ENCODE measurements at regions not wholly inside any gene's neighbourhood (a gene's known extent, or its start where the extent isn't known, plus 50 kb on each side); places are given as distances from the start of the nearest gene placed in this dataset.
A peak's percentile ranks its signal among the peaks of the same experiment; 100 is the strongest.

DNA sequence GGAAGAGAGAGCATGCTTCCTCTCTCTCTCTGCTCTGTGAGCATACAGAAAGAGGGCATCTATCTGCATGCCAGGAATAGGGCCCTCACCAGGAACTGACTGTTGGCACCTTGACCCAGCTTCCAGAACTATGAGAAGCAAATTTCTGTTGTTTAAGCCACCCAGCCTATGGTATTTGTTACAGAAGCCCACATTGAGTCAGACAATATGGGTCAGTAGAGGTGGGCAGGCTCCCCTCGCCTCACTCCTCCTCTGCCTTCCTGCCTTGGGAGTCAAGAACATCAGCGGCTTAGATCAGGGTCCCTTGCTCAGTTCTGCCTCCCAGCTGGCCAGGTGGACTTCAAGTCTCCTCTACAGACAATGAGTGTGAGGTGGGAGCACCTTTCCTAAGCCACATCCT, 92.3 kb downstream of the COPS8 start:
- no peak overlapping the region for H3K4me3 Mint-ChIP-seq
- ATAC-seq = no peak
- peaks cover 0 to 5% (median 0%) of the 10 kb centered on the region in 3 donors for H3K36me3 Mint-ChIP-seq
- H3K27me3 Mint-ChIP-seq = peaks cover 6 to 28% (median 24%) of the 10 kb centered on the region in 5 donors
- H3K9me3 Mint-ChIP-seq = peaks cover 0 to 13% (median 2%) of the 10 kb centered on the region in 9 donors
- H3K4me1 Mint-ChIP-seq = peaks cover 0 to 3% (median 0%) of the 10 kb centered on the region in 4 donors
- POLR2A ChIA-PET = no interaction called here
- no peak for DNase-seq
- peak overlapping the region in 1 of 10 donors; percentile 7 for H3K27ac Mint-ChIP-seq

DNA sequence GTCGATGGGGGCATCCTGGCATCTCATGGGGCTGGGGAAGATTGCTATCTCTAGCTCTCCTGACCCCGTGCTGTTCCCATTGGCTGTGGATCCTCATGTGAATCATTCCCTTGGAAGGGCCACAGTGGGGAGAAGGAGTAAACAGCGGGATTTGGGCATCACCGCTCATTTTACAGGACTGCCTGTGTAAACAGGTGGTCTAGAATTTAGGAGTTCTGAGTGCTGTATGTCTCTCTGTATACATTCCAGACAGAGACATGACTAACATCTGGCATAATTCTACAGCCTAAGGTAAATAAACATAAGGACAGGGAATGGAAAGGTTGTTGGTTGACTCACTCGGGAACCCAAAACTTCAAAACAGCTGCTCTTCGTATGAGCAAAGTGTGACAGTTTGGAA, 92.7 kb downstream of the COPS8 start:
- POLR2A ChIA-PET = no interaction called here
- Mint-ChIP-seq H3K9me3 (peaks cover 0 to 13% (median 2%) of the 10 kb centered on the region in 9 donors), H3K27me3 (peaks cover 4 to 28% (median 24%) of the 10 kb centered on the region in 5 donors), H3K4me3 (no peak overlapping the region), H3K27ac (no peak overlapping the region), H3K4me1 (peaks cover 0 to 3% (median 0%) of the 10 kb centered on the region in 4 donors), H3K36me3 (peaks cover 0 to 5% (median 0%) of the 10 kb centered on the region in 3 donors)
- DNase-seq (no peak), ATAC-seq (no peak)

DNA sequence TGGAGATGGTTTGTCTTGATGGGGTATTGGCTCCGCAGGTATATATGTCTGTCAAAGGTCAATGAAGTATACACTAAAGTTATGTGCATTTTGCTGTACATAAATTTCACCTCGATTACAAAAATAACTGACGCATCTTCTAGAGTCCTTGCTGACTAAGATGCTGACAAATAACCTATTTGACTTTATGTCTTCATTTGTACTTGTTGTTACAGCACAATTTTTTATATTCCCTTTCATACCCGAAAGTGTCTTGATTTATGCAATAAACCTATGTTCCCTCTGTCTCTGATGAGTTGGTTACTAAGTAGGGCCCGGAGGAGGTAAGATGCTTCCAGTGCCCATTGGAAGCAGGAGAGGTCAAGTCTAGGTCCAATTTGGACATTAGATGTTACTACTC, 93.5 kb downstream of the COPS8 start:
- DNase-seq (no peak), ATAC-seq (no peak)
- Mint-ChIP-seq H3K27me3 (peaks cover 4 to 32% (median 21%) of the 10 kb centered on the region in 5 donors), H3K4me3 (no peak overlapping the region), H3K4me1 (peaks cover 0 to 3% (median 0%) of the 10 kb centered on the region in 4 donors), H3K27ac (no peak overlapping the region), H3K9me3 (peaks cover 0 to 10% (median 2%) of the 10 kb centered on the region in 9 donors), H3K36me3 (peaks cover 0 to 5% (median 0%) of the 10 kb centered on the region in 3 donors)
- POLR2A ChIA-PET = no interaction called here

DNA sequence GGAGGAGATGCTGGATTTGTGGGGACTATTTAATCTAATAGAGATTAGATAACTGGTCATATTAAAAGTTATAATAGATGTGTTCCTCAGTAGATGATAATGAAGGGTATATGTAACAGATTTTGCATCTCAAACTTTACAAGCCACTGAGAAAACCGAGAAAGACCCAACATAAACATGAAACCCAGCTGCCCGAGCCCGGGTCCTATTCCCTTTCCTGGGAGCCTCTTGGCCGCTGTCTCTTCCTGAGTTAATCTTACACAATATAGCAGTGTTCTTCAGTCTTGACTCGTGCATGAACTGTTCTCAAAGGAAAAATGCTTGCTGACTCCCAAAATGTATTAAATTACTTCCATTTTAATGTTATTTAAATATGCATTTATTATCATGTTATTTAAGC, 94.5 kb downstream of the COPS8 start:
- Mint-ChIP-seq H3K4me1 (peaks cover 0 to 3% (median 0%) of the 10 kb centered on the region in 4 donors), H3K9me3 (peaks cover 0 to 3% (median 0%) of the 10 kb centered on the region in 9 donors), H3K27ac (no peak overlapping the region), H3K27me3 (peaks cover 7 to 37% (median 24%) of the 10 kb centered on the region in 5 donors), H3K36me3 (peaks cover 0 to 3% (median 0%) of the 10 kb centered on the region in 3 donors), H3K4me3 (no peak overlapping the region)
- DNase-seq = no peak
- POLR2A ChIA-PET = no interaction called here
- ATAC-seq = no peak

DNA sequence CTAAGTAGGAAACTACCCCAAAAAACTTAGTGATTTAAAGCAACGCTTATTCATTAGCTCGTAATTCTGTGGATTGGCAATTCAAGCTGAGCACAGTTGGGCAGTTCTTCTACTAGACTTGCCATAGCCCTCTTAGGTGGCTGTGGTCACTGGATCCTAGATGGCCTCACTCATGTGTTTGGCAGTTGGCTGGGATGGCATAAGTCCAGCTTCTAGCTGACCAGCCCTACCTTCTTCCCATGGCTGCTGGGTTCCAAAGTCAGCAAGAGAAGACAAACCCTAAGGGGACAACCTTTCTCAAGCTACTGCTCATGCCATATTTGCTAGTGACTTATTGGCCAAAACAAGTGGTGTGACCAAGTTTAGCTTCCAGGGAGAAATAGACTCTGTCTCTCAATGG, 95.3 kb downstream of the COPS8 start:
- no peak for DNase-seq
- POLR2A ChIA-PET = no interaction called here
- Mint-ChIP-seq H3K27ac (no peak overlapping the region), H3K9me3 (no peaks in the 10 kb centered on the region), H3K4me3 (no peak overlapping the region), H3K27me3 (peaks cover 7 to 37% (median 20%) of the 10 kb centered on the region in 5 donors), H3K36me3 (no peaks in the 10 kb centered on the region), H3K4me1 (peaks cover 0 to 3% (median 0%) of the 10 kb centered on the region in 4 donors)
- ATAC-seq = no peak

DNA sequence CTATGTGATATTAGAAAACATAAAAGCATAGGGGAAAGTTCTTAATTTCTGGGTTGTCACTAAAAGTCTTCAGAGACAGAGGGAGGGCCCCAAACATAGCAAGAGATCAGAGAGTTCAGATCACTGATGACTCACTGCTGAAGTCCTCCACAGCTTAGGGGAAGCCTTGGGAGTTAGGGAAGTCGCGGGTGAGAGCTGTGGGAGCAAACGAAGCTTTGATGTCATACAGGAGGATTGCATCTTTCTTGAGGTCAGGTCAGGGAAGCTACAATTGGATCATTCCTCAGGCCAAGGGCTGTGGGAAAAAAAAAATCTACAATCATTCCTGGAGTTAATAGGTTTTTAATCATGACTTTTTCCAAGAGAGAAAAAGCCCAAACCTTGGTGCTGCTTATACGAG, 96.2 kb downstream of the COPS8 start:
- POLR2A ChIA-PET = no interaction called here
- Mint-ChIP-seq H3K4me3 (no peak overlapping the region), H3K27ac (no peak overlapping the region), H3K9me3 (peaks cover 0 to under 1% (median 0%) of the 10 kb centered on the region in 9 donors), H3K36me3 (no peaks in the 10 kb centered on the region), H3K4me1 (peaks cover 0 to 3% (median 0%) of the 10 kb centered on the region in 4 donors), H3K27me3 (peaks cover 8 to 35% (median 25%) of the 10 kb centered on the region in 5 donors)
- no peak for ATAC-seq
- DNase-seq = no peak

DNA sequence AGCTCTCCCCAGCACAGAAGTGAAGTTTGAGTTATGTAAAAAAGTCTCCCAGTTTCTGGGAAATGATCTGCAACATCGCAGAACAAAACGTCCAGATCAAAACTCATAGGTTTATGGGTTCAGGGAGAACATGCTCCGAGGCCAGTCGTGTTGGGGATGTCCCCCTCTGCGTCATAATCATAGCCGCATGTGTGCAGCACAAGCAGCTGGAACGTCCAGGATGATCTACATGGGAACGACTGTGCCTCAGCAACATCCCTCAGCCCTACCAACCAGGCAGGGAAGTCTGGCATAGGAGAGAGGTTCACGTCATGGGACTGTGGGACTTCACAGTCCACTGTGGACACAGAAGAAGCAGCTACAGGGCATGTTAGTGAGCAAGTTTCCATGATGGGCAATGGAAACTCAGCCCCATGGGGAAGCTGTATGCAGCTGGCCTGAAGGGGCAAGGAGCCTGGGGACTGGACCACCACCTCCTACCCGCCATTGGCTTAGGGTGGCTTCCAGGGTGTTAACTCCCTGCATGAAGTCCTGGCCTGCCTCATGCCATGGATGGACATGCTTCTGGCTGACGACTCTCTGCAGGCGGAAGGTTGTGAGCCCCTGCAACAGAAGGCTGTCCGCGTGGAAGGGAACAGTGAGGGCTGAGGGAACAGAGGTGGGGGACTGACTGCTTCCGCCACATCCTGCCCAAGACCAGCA, 96.9 kb downstream of the COPS8 start:
- Mint-ChIP-seq H3K27ac (no peak overlapping the region), H3K4me1 (peaks cover 0 to 3% (median 0%) of the 10 kb centered on the region in 4 donors), H3K9me3 (peaks cover 0 to 6% (median 0%) of the 10 kb centered on the region in 9 donors), H3K27me3 (peaks cover 8 to 30% (median 25%) of the 10 kb centered on the region in 5 donors), H3K36me3 (no peaks in the 10 kb centered on the region), H3K4me3 (no peak overlapping the region)
- no peak for DNase-seq
- POLR2A ChIA-PET = no interaction called here
- no peak for ATAC-seq

DNA sequence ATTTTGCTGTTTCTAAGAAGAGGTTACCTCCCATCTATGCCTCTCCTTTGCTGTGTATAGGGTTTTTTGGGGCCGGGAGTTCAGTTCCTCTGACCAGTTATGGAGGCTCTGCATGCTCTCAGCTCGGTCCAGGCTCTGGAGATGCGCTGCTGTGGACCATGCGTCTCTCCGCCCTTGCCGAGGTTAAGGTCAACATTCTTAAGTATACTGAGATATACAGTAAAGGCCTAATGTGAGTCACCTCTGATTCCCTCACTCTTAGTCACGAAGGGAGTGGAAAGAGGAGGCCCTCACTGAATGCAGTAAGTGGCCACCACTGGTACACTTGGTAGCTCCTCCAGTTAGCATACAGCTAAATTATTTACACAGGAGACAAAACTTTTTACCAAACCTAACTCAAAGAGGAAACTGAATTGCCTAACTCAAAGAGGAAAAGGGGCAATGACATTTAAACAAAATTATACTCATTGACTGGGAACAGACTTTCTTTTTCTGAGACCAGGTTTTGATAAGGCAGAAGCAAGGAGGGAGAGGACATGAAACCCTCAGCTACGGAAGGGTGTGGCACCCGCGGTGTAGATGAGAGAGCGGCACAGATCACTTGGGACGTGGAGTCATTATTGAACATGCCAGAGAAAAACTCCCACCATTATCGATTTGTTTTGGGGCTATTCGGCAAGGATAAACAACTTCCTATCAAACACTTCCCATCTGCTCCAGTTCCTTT, 98.7 kb downstream of the COPS8 start:
- Mint-ChIP-seq H3K27ac (no peak overlapping the region), H3K36me3 (no peaks in the 10 kb centered on the region), H3K4me3 (no peak overlapping the region), H3K9me3 (peaks cover 0 to 8% (median 0%) of the 10 kb centered on the region in 9 donors), H3K4me1 (peaks cover 0 to 3% (median 0%) of the 10 kb centered on the region in 4 donors), H3K27me3 (peaks cover 8 to 30% (median 19%) of the 10 kb centered on the region in 5 donors)
- POLR2A ChIA-PET = no interaction called here
- no peak for DNase-seq
- no peak for ATAC-seq

DNA sequence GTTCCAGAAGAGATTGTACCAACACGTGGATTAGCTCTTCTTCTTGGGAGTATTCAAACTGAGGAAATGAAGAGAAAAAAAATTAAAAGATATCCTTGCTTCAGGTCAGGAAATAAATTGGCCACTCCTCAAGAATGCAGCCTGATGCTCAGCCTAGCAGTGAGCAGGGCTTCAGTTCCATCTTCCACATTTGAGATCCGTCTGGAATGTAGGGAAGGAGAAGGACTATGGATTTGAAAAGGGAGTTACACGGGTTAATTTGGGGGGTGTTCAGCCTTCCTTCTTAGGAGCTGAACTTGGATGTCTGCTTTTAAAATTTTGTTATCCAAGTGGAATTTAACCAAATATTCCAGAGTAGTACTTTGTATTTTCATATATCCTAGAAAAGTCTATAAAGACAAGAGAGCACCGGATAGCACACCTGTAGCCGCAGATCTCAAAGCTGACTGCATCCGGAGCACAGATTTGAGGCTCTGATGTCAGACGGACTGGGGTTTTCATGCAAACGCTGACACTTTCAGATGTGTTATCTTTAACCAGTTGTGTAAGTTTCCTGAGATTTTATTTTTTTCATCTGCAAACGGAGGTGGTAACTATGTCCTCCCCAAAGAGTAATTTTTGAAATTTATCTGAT, 99.3 kb downstream of the COPS8 start:
- H3K4me3 Mint-ChIP-seq = no peak overlapping the region
- POLR2A ChIA-PET = no interaction called here
- peaks cover 0 to 3% (median 0%) of the 10 kb centered on the region in 4 donors for H3K4me1 Mint-ChIP-seq

DNA sequence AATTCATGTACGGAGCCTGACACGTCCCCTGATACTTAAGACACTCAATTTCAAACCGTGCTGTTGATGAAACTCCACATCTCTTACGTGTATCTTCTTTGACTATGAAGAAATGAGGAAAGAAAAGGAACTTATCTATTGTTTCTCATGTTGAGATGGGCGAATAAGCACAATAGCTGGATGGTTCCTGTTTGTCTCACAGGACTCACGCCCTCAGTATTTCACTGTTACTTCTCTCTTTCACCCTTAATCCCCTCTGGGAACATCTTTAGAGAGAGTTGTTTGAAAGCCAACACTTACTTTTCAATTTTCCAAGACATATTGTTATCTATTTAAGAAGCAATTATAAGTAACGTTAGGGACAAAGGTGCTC, 99.8 kb downstream of the COPS8 start:
- H3K36me3 Mint-ChIP-seq = no peaks in the 10 kb centered on the region
- H3K27me3 Mint-ChIP-seq = peaks cover 8 to 30% (median 19%) of the 10 kb centered on the region in 5 donors
- ATAC-seq (no peak), DNase-seq (no peak)
- POLR2A ChIA-PET = no interaction called here
- H3K9me3 Mint-ChIP-seq = peaks cover 0 to 15% (median 0%) of the 10 kb centered on the region in 9 donors
- no peak overlapping the region for H3K27ac Mint-ChIP-seq
- H3K4me1 Mint-ChIP-seq = peaks cover 0 to 3% (median 0%) of the 10 kb centered on the region in 4 donors
- no peak overlapping the region for H3K4me3 Mint-ChIP-seq

More for the DNA sequence above, 99.3 kb downstream of the COPS8 start:
- H3K27me3 Mint-ChIP-seq = peaks cover 8 to 30% (median 19%) of the 10 kb centered on the region in 5 donors
- peaks cover 0 to 15% (median 0%) of the 10 kb centered on the region in 9 donors for H3K9me3 Mint-ChIP-seq
- DNase-seq (no peak), ATAC-seq (no peak)
- H3K36me3 Mint-ChIP-seq = no peaks in the 10 kb centered on the region
- H3K27ac Mint-ChIP-seq = no peak overlapping the region

DNA sequence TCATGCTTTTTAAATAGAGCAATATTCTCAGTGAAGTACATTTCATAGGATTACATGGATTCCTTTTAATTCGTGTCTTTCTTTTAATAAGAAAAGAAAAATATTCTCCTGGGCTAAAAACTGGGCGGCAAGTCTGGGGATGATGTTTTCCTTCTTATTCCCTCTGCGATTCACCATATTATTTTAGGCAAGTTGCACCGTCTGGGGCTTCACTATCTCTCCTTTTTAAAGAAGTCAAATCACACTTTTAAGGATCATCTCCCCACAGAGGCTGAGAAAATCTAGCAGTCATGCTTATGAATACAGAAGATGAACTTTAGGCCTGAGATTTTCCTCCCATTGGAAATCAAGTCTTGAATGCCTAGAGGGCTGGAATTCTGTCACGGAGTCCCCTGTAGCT, 104.1 kb downstream of the COPS8 start:
- Mint-ChIP-seq H3K27ac (no peak overlapping the region), H3K27me3 (peaks cover 5 to 33% (median 12%) of the 10 kb centered on the region in 5 donors), H3K36me3 (no peaks in the 10 kb centered on the region), H3K9me3 (peaks cover 0 to 15% (median 0%) of the 10 kb centered on the region in 9 donors), H3K4me3 (no peak overlapping the region), H3K4me1 (no peaks in the 10 kb centered on the region)
- POLR2A ChIA-PET = no interaction called here
- ATAC-seq = no peak
- DNase-seq = no peak

DNA sequence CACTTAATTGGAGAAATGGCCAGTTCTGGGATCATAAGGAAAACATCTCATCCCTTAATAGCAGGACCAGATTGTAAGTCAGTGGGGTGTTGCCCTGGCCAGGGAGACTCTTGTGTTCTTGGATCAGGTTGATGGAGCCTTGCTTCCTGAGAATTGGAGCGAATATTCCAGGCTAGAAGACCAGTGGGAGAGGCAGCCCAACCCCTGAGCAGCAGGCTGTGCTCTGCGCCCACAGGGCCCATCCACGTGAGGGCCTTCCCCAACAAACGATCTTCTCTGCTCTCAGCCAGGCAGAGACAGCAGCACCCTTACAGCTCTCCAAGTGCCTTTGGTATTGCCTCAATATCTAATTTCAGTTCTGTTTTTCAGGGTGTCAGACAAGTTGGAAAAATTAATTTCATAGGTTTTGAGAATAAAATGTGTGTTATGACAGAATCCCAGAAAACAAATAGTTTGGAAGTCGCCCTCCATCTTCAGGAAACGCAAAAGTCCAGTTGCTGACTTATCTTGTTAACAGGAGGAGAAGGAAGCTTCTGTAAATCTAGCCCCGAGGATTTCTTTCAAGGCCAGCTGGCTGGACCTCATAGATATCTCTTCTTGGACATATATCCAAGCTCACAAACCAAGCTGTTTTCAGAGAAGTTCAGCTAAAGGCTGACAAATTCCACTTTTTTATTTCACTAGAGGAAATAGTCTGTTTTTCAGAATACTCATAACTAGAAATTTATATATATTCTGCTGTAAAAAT, 105.5 kb downstream of the COPS8 start:
- POLR2A ChIA-PET = no interaction called here
- H3K27ac Mint-ChIP-seq = no peak overlapping the region
- no peak for ATAC-seq
- H3K4me1 Mint-ChIP-seq = no peaks in the 10 kb centered on the region
- no peak overlapping the region for H3K4me3 Mint-ChIP-seq
- peaks cover 5 to 19% (median 12%) of the 10 kb centered on the region in 5 donors for H3K27me3 Mint-ChIP-seq
- peaks cover 0 to 15% (median 0%) of the 10 kb centered on the region in 9 donors for H3K9me3 Mint-ChIP-seq
- no peaks in the 10 kb centered on the region for H3K36me3 Mint-ChIP-seq
- no peak for DNase-seq

Measured in naive thymus-derived CD8-positive, alpha-beta T cell (primary cell).